ENCODE measurements at regions not wholly inside any gene's neighbourhood (a gene's known extent, or its start where the extent isn't known, plus 50 kb on each side); places are given as distances from the start of the nearest gene placed in this dataset.

DNA sequence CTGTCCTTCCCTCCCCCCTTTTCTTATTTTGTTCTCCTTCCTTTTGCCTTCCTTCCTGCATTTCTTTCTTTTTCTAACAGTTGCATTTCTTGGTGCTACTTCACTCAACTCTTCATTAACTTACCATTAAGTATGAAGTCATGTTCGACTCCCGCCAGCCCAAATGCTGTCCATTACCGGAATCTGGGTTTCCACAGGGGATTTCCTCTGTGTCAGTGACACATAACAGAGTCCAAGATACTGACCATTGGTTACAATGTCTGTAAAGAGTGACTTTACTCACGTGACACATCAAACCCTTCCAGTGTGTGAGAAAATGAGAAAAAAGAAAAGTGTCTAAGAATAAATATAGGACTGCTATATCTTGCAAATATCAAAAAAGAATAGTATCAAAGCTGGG is 500.0 kb upstream of the FRG1 start:
- H3K4me1 ChIP-seq (ENCODE audit: control insufficient read depth, low read length) = no peaks in the 10 kb centered on the region
- no peaks in the 10 kb centered on the region for H3F3A ChIP-seq (ENCODE audit: control insufficient read depth, insufficient read depth)
- no peaks in the 10 kb centered on the region for H3K36me3 ChIP-seq (ENCODE audit: control insufficient read depth, low read length)
- no peak overlapping the region for H3K4me3 ChIP-seq (ENCODE audit: low read length)
- TF ChIP-seq EZH2phosphoT487 (IDR thresholded peaks at IDR 0.05; ENCODE audit: borderline replicate concordance, low read length) = no peak
- TF ChIP-seq, protein P1, sequence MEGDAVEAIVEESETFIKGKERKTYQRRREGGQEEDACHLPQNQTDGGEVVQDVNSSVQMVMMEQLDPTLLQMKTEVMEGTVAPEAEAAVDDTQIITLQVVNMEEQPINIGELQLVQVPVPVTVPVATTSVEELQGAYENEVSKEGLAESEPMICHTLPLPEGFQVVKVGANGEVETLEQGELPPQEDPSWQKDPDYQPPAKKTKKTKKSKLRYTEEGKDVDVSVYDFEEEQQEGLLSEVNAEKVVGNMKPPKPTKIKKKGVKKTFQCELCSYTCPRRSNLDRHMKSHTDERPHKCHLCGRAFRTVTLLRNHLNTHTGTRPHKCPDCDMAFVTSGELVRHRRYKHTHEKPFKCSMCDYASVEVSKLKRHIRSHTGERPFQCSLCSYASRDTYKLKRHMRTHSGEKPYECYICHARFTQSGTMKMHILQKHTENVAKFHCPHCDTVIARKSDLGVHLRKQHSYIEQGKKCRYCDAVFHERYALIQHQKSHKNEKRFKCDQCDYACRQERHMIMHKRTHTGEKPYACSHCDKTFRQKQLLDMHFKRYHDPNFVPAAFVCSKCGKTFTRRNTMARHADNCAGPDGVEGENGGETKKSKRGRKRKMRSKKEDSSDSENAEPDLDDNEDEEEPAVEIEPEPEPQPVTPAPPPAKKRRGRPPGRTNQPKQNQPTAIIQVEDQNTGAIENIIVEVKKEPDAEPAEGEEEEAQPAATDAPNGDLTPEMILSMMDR (IDR thresholded peaks at IDR 0.05; ENCODE audit: low read depth, low read length, poor library complexity, severe bottlenecking) = no peak
- H3K27me3 ChIP-seq (ENCODE audit: control insufficient read depth, low read length) = no peaks in the 10 kb centered on the region
- H4K20me1 ChIP-seq (ENCODE audit: control insufficient read depth, insufficient read depth, low read depth, low read length) = no peaks in the 10 kb centered on the region
- H3K27ac ChIP-seq (ENCODE audit: low read depth, low read length) = no peak overlapping the region
- no peaks in the 10 kb centered on the region for H3K79me2 ChIP-seq (ENCODE audit: control insufficient read depth, low read length)
- H3K9me2 ChIP-seq (replicated peaks; ENCODE audit: control insufficient read depth, low read length) = no peaks in the 10 kb centered on the region
- H3K4me2 ChIP-seq (ENCODE audit: low read length) = no peak overlapping the region
- no peaks in the 10 kb centered on the region for H3K9me3 ChIP-seq (ENCODE audit: control insufficient read depth, insufficient read depth, low read length)

DNA sequence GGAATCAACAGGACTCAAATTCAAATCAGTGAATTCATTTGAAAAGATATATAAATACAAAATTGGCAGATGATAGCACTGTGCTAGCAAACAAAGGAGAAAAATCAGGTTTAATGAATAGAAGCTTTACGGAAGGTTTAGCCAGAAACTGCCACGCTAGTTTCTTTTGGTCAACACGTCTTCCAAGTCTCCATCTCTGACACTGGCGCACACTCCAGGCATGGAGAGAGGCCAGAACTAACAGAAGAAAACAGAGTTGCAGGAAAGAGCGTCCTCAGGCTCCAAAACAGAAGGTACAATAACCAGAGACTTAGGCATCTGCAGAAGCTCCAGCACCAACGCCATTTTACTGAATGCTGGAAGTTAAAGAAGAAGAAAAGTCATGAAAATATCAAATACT is 497.3 kb upstream of the FRG1 start:
- Histone ChIP-seq H3K4me1 (ENCODE audit: control insufficient read depth, low read length) (no peaks in the 10 kb centered on the region), H3K27me3 (ENCODE audit: control insufficient read depth, low read length) (no peaks in the 10 kb centered on the region), H3F3A (ENCODE audit: control insufficient read depth, insufficient read depth) (no peaks in the 10 kb centered on the region), H3K36me3 (ENCODE audit: control insufficient read depth, low read length) (no peaks in the 10 kb centered on the region), H3K79me2 (ENCODE audit: control insufficient read depth, low read length) (no peaks in the 10 kb centered on the region), H3K9me3 (ENCODE audit: control insufficient read depth, insufficient read depth, low read length) (no peaks in the 10 kb centered on the region), H3K9me2 (replicated peaks; ENCODE audit: control insufficient read depth, low read length) (no peaks in the 10 kb centered on the region), H3K27ac (ENCODE audit: low read depth, low read length) (no peak overlapping the region), H3K4me2 (ENCODE audit: low read length) (no peak overlapping the region), H4K20me1 (ENCODE audit: control insufficient read depth, insufficient read depth, low read depth, low read length) (no peaks in the 10 kb centered on the region), H3K4me3 (ENCODE audit: low read length) (no peak overlapping the region)
- TF ChIP-seq EZH2phosphoT487 (IDR thresholded peaks at IDR 0.05; ENCODE audit: borderline replicate concordance, low read length) = no peak
- TF ChIP-seq, protein P1 (IDR thresholded peaks at IDR 0.05; ENCODE audit: low read depth, low read length, poor library complexity, severe bottlenecking) = no peak

DNA sequence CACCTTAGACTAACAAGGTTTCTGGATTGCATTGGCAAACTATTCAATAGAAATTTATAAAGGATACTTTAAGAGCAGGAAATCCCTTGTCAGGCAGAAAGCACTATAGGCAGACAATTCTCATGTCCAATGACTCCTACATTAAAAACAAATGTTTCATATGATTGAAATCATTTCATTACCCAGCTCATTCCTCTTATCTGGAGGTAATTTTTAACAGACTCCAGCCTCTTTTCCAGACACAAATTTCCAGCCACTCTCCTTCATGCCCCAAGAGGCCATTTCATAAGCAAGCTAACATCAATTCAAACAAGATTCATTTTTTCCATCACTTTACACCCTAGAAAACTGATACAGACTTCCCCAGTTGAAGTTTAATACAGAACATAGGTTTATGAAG is 495.1 kb upstream of the FRG1 start:
- H3K9me3 ChIP-seq (ENCODE audit: control insufficient read depth, insufficient read depth, low read length) = peaks cover 3% of the 10 kb centered on the region; the same call in 1 of the 2 replicates
- H3K27me3 ChIP-seq (ENCODE audit: control insufficient read depth, low read length) = no peaks in the 10 kb centered on the region
- no peaks in the 10 kb centered on the region for H3K36me3 ChIP-seq (ENCODE audit: control insufficient read depth, low read length)
- no peak overlapping the region for H3K4me3 ChIP-seq (ENCODE audit: low read length)
- no peak overlapping the region for H3K4me2 ChIP-seq (ENCODE audit: low read length)
- TF ChIP-seq, protein P1 (IDR thresholded peaks at IDR 0.05; ENCODE audit: low read depth, low read length, poor library complexity, severe bottlenecking) = no peak
- TF ChIP-seq EZH2phosphoT487 (IDR thresholded peaks at IDR 0.05; ENCODE audit: borderline replicate concordance, low read length) = no peak
- H3K27ac ChIP-seq (ENCODE audit: low read depth, low read length) = no peak overlapping the region
- no peaks in the 10 kb centered on the region for H3K4me1 ChIP-seq (ENCODE audit: control insufficient read depth, low read length)
- H3F3A ChIP-seq (ENCODE audit: control insufficient read depth, insufficient read depth) = no peaks in the 10 kb centered on the region
- H3K9me2 ChIP-seq (replicated peaks; ENCODE audit: control insufficient read depth, low read length) = no peaks in the 10 kb centered on the region
- H4K20me1 ChIP-seq (ENCODE audit: control insufficient read depth, insufficient read depth, low read depth, low read length) = no peaks in the 10 kb centered on the region
- no peaks in the 10 kb centered on the region for H3K79me2 ChIP-seq (ENCODE audit: control insufficient read depth, low read length)

Measured in DOHH2 (cell line).